Muscle layer of colon (tissue), 2 donors: ENCODE measurements at regions not wholly inside any gene's neighbourhood (a gene's known extent, or its start where the extent isn't known, plus 50 kb on each side); places are given as distances from the start of the nearest gene placed in this dataset.

ENCODE experiments used
- H3K27ac ChIP-seq: one replicate; pipeline ENCODE4 v1.7.0; 2013; ENCODE audit warnings: low read depth, mild to moderate bottlenecking, low read length, moderate library complexity
- H3K27me3 ChIP-seq, 2 donors: one replicate each; pipeline ENCODE4 v1.7.0; 2013; ENCODE audit warnings: low read length in 2 of 2, mild to moderate bottlenecking in 2 of 2; ENCODE audit not compliant: insufficient read depth in 2 of 2, control insufficient read depth in 1 of 2
- H3K36me3 ChIP-seq: one replicate; pipeline ENCODE4 v1.7.0; 2013; ENCODE audit warnings: mild to moderate bottlenecking, low read length; ENCODE audit not compliant: insufficient read depth
- H3K4me1 ChIP-seq: one replicate; pipeline ENCODE4 v1.7.0; 2013; ENCODE audit warnings: mild to moderate bottlenecking, low read length; ENCODE audit not compliant: insufficient read depth
- H3K4me3 ChIP-seq, 2 donors: one replicate each; pipeline ENCODE4 v1.7.0; 2013; ENCODE audit warnings: low read length in 2 of 2, low read depth in 1 of 2, mild to moderate bottlenecking in 1 of 2, moderate library complexity in 1 of 2
- H3K9ac ChIP-seq: one replicate; pipeline ENCODE4 v1.7.0; 2013; ENCODE audit warnings: low read length
- H3K9me3 ChIP-seq: one replicate; pipeline ENCODE4 v1.7.0; 2013; ENCODE audit warnings: mild to moderate bottlenecking, low read length
- donor health status: abdominal sarcoma.
- donor health status: Adenocarcinoma of cecum.

DNA sequence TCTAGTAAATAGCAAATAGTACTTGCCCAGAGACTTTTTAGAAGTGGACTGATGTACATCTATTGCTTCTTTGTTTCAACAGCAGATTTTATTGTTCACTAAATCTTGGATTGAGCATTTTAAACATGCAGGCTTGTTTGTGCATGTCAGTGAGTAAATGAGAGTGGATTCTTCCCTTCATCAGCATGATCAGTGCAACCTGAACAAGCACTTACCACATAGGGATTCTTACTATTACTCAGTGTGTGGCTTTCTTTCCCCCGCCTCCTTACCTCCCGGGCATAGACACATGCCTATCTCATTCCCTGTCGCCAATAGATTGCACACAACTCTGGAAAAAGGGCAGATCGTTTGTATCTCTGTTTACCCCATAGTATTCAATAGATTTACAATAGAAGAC, 197.5 kb downstream of the C11orf87 start:
- Histone ChIP-seq H3K27me3 (no peaks in the 10 kb centered on the region), H3K36me3 (no peaks in the 10 kb centered on the region), H3K4me1 (no peaks in the 10 kb centered on the region), H3K4me3 (no peak overlapping the region), H3K9ac (no peak overlapping the region), H3K9me3 (no peaks in the 10 kb centered on the region), H3K27ac (no peak overlapping the region)

DNA sequence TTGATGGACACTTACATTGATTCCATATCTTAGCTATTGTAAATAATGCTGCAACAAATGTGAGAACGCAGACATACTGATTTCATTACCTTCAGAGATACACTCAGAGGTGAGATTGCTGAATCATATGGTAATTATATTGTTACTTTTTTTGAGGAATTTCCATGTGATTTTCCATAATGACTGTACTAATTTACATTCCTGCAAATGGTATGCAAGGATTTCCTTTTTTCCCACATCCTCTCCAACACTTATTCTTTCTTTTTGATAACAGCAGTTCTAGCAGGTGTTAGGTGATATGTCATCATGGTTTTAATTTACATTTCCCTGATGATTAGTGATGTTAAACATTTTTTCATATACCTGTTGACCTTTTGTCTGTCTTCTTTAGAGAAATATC, 207.7 kb downstream of the C11orf87 start:
- H3K9ac ChIP-seq, result no peak overlapping the region
- no peaks in the 10 kb centered on the region for H3K9me3 ChIP-seq
- H3K4me3 ChIP-seq, result no peak overlapping the region
- no peak overlapping the region for H3K27ac ChIP-seq
- no peaks in the 10 kb centered on the region for H3K27me3 ChIP-seq
- no peaks in the 10 kb centered on the region for H3K36me3 ChIP-seq
- H3K4me1 ChIP-seq, result no peaks in the 10 kb centered on the region

DNA sequence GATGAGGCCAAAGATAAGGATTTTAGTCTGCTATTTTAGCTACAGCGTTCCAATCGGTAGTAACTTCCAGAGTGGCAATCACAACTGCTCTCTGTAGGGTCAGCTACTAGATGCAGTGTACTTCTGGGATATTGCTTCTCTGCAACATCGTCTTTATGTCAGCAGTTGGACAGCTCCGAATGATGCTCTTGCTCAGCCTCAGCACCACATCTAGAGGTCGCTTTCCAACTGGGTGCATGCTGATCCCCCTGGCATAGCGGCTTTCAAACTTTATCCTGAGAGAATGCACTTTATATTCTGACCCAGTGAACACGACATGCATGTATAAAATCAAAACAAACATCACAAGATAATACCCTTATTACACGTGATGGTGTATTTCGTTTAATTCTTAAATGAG, 219.6 kb downstream of the C11orf87 start:
- Histone ChIP-seq H3K27ac (no peak overlapping the region), H3K4me3 (no peak overlapping the region), H3K9me3 (no peaks in the 10 kb centered on the region), H3K36me3 (no peaks in the 10 kb centered on the region), H3K4me1 (no peaks in the 10 kb centered on the region), H3K9ac (no peak overlapping the region), H3K27me3 (no peaks in the 10 kb centered on the region)

DNA sequence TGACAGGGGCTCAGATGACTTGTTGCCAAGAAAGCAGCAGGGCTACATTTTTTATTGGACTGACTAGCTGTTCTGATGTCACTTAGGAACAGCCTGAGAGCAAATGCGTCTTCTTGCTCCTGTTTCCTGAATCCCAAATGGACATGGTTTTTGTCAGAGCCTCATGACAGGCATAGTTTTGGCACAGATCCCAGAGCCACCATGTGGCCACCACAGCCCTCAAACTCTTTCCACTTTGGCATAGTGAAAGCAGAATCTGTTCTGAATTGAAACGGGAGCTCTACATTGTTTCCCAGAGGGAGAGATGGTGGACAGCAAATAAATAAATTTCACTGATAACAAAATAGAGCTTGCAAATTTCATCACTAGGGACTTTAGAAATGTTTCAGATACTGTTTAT, 222.2 kb downstream of the C11orf87 start:
- Histone ChIP-seq H3K27me3 (no peaks in the 10 kb centered on the region), H3K9ac (no peak overlapping the region), H3K4me3 (no peak overlapping the region), H3K9me3 (no peaks in the 10 kb centered on the region), H3K36me3 (no peaks in the 10 kb centered on the region), H3K27ac (no peak overlapping the region), H3K4me1 (no peaks in the 10 kb centered on the region)

DNA sequence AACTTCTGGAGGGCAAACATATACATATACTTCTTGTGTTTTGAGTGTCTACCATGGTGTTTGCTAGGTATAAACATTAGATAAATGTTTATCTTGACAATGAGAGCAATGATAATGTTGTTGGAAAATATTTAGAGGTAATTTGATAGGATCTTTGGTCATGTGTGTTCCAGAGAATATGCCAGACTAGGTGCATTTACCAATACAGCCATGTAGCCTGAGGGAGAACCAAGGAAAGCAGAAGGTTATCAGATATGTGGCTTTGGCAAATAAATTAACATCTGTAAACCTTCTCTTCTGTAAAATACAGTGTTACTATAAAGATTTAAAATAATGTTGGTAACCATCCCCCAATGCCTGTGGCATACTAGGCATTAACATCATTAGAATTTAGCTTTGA, 226.8 kb downstream of the C11orf87 start:
- no peaks in the 10 kb centered on the region for H3K27me3 ChIP-seq

DNA sequence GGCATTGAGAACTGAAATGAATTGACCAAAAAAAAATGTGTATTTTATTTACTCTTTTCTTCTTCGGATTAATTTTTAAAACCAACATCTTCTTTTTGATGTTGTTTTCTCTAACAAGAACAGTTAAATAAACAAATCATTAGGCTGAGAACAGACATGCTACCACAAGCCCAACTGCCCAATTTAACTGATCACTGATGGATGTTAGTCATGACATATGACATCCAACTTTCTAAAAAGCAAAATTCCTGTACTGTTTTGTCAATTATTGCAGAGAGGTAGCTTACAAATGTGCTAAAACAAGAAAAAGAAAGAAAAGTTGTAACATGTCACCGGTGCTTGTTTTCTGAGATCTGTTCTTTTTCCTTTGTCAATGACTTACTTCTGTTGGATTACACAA, 232.1 kb downstream of the C11orf87 start:
- Histone ChIP-seq H3K27me3 (no peaks in the 10 kb centered on the region), H3K4me1 (no peaks in the 10 kb centered on the region), H3K9ac (no peak overlapping the region), H3K4me3 (no peak overlapping the region), H3K36me3 (no peaks in the 10 kb centered on the region), H3K9me3 (no peaks in the 10 kb centered on the region), H3K27ac (no peak overlapping the region)

More for the DNA sequence above, 226.8 kb downstream of the C11orf87 start:
- Histone ChIP-seq H3K9me3 (no peaks in the 10 kb centered on the region), H3K4me1 (no peaks in the 10 kb centered on the region), H3K27ac (no peak overlapping the region), H3K9ac (no peak overlapping the region), H3K4me3 (no peak overlapping the region), H3K36me3 (no peaks in the 10 kb centered on the region)

DNA sequence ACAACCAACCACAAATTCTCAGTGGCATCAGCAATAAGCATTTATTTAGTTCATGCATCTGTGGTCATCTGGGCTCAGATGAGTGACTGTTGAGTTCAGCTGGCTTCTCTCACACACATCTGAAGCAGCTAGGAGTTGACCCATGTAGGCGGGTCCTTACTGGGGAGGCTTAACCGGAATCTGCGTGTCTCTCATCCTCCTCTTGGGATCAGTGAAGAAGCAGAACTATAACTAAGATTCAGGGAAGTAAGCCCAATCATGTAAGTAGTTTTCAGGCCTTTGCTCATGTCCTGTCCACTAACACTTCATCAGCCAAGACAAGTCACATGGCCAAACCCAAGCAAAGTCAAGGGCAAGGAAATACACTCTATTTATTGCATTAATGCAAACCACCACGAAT, 236.2 kb downstream of the C11orf87 start:
- H3K9me3 ChIP-seq, result no peaks in the 10 kb centered on the region
- no peak overlapping the region for H3K4me3 ChIP-seq
- H3K36me3 ChIP-seq, result no peaks in the 10 kb centered on the region
- H3K4me1 ChIP-seq, result no peaks in the 10 kb centered on the region
- no peak overlapping the region for H3K9ac ChIP-seq
- H3K27ac ChIP-seq, result no peak overlapping the region
- no peaks in the 10 kb centered on the region for H3K27me3 ChIP-seq

DNA sequence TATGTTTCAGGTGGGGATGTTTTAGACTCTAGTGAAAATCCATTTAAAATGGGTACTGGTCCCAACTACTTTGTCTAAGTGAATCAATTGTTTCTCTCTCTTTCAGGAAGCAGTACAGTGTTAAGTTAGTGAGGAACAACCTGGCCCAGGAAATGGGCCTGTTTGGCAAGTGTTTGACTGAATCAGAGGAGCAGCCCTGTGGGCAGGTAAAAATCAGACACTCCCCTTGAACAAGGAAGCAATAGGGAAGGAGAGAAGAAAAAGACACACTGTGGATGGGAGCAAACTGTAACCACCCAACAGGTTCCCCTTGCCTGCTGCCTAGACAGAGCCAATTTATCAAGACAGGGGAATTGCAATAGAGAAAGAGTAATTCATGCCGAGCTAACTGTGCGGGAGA, 245.7 kb downstream of the C11orf87 start:
- Histone ChIP-seq H3K27me3 (no peaks in the 10 kb centered on the region), H3K4me1 (no peaks in the 10 kb centered on the region), H3K36me3 (no peaks in the 10 kb centered on the region), H3K9me3 (peaks cover 4% of the 10 kb centered on the region), H3K27ac (no peak overlapping the region), H3K4me3 (no peak overlapping the region), H3K9ac (no peak overlapping the region)

DNA sequence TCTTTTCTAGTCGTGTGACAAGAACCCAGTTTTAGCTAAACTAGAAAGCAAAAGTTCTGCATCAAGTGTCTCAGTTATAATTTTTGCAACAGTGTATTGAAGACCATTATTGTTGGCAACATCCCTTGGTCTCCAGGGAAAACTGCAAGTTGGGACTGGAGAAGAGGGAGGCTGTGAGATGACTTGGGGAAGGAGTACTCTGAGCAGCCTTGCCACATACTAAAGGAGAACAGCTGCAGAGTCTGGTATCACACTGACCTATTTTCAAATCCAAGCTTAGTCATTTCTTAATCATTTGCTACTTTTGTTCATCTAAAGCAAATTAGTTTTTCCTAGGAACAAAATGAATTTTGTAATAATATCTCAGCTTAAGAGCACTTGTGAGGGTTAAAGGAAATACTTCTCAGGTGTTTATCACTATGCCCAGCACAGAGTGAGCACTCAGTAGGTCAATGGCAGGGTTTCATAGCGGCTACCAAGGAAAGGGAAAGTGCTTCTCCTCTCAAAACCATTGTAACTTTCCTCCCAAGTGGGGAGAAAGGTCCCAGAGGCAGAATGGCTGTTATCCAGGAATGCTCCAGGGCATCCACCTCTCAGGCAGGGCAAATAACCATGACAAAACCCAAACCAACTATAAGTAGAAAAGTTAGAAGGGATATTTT, 247.1 kb downstream of the C11orf87 start:
- Histone ChIP-seq H3K27me3 (no peaks in the 10 kb centered on the region), H3K36me3 (no peaks in the 10 kb centered on the region), H3K4me3 (no peak overlapping the region), H3K9me3 (peaks cover 4% of the 10 kb centered on the region), H3K27ac (no peak overlapping the region), H3K9ac (no peak overlapping the region), H3K4me1 (no peaks in the 10 kb centered on the region)

DNA sequence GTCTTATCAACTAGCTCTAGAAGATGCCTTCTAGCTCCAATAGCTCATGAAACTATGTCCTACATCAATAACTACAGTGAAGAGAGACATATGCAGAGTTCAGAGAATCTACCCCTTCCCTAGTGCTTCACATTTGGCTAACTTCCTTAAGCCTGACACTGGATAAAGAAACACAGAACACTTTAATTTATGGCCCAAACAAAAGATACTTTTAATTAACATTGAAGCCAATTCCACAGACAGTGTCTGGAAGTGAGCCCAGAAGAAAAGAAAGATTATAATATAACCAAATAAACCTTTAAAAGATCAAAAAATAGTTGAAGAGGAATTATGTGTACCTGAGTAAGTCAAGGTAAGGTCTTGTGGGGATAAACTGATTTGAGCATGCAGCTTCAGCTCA, 255.2 kb downstream of the C11orf87 start:
- Histone ChIP-seq H3K9me3 (no peaks in the 10 kb centered on the region), H3K4me3 (no peak overlapping the region), H3K4me1 (no peaks in the 10 kb centered on the region), H3K27me3 (no peaks in the 10 kb centered on the region), H3K36me3 (no peaks in the 10 kb centered on the region), H3K9ac (no peak overlapping the region), H3K27ac (no peak overlapping the region)

DNA sequence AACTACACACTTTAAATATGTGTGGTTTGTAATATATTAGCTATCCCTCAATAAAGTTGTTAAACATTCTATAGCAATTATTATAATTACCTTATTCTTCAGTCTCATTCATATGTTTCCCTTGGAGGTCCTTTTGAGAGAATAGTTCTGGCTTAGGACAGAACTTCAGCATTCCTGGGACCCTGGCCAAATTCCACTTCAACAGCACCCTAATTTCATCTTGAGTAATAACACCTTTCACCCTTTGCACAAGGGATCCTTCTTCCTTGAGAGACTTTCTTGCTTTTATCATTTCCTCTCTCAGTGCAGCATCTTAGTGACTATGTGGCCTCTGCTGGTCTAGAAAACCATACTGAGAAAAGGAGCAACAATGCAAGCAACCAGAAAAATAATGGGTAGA, 255.9 kb downstream of the C11orf87 start:
- Histone ChIP-seq H3K27ac (no peak overlapping the region), H3K9ac (no peak overlapping the region), H3K4me3 (no peak overlapping the region), H3K9me3 (no peaks in the 10 kb centered on the region), H3K36me3 (no peaks in the 10 kb centered on the region), H3K4me1 (no peaks in the 10 kb centered on the region), H3K27me3 (no peaks in the 10 kb centered on the region)

DNA sequence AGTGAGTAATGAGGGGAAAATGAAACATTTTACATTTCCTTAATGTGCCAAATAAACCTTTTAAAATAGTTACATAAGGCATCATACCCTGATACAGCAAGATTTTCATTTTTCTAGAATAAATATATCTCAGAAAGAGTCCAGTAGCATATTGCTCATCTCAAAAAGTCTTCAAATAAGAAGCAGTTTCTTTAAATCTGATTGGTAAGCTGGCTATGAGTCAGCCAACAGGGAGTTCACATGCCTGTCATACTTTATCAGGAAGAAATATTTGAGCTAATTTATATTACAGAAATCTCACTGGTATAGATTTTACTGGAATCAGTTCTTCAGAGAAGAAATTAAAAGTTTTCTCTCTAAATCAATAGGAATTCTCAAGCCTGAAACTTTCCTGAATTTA, 258.1 kb downstream of the C11orf87 start:
- Histone ChIP-seq H3K9ac (no peak overlapping the region), H3K27me3 (no peaks in the 10 kb centered on the region), H3K4me1 (no peaks in the 10 kb centered on the region), H3K4me3 (no peak overlapping the region), H3K36me3 (no peaks in the 10 kb centered on the region), H3K9me3 (no peaks in the 10 kb centered on the region), H3K27ac (no peak overlapping the region)
